Chondrocyte (in vitro differentiated cells): ENCODE measurements at regions not wholly inside any gene's neighbourhood (a gene's known extent, or its start where the extent isn't known, plus 50 kb on each side); places are given as distances from the start of the nearest gene placed in this dataset.

Experiments
- DNase-seq: peaks from one replicate; pipeline ENCODE4 v3.0.0; 2021; ENCODE audit warnings: mixed read lengths, low spot score
- H3K27ac Mint-ChIP-seq: one replicate; pipeline ENCODE4 v1.8.0; 2021; ENCODE audit warnings: mild to moderate bottlenecking, moderate library complexity, mixed read lengths; ENCODE audit not compliant: unreplicated experiment
- H3K27me3 Mint-ChIP-seq: 2 replicates; pipeline ENCODE4 v1.8.0; 2021; ENCODE audit warnings: low read depth, mixed read lengths
- H3K36me3 Mint-ChIP-seq: 2 replicates; pipeline ENCODE4 v1.8.0; 2021; ENCODE audit warnings: low read depth, mixed read lengths
- H3K4me1 Mint-ChIP-seq: 2 replicates; pipeline ENCODE4 v1.8.0; 2021; ENCODE audit warnings: low read depth, mild to moderate bottlenecking, mixed read lengths
- H3K4me3 Mint-ChIP-seq: one replicate; pipeline ENCODE4 v1.8.0; 2021; ENCODE audit warnings: mild to moderate bottlenecking, moderate library complexity, mixed read lengths; ENCODE audit not compliant: unreplicated experiment
- H3K9me3 Mint-ChIP-seq: 2 replicates; pipeline ENCODE4 v1.8.0; 2021; ENCODE audit warnings: low read depth, mixed read lengths
- CTCF ChIP-seq: fragments of 200-600 bp; sonication (generic); IDR thresholded peaks from 2 replicates; pipeline ENCODE4 v1.5.0; 2021; ENCODE audit warnings: antibody characterized with exemption, mild to moderate bottlenecking, moderate library complexity

- no peak for TF ChIP-seq CTCF
- peaks cover 14% of the 10 kb centered on the region for H3K27me3 Mint-ChIP-seq
These were observed 360.0 kb upstream of the SFSWAP start for GRCh38 chr12:131350943-131351318.

GRCh38 chr12:131351319-131352028 is 359.4 kb upstream of the SFSWAP start:
- Mint-ChIP-seq H3K9me3 (peaks cover 3% of the 10 kb centered on the region), H3K27me3 (peaks cover 17% of the 10 kb centered on the region), H3K27ac (no peak overlapping the region), H3K36me3 (peaks cover 1% of the 10 kb centered on the region), H3K4me1 (peaks cover 8% of the 10 kb centered on the region), H3K4me3 (no peak overlapping the region)
- no peak for TF ChIP-seq CTCF
- DNase-seq = no peak

More at GRCh38 chr12:131350943-131351318, 360.0 kb upstream of the SFSWAP start:
- no peak for DNase-seq
- Mint-ChIP-seq H3K9me3 (peaks cover 3% of the 10 kb centered on the region), H3K4me3 (no peak overlapping the region), H3K4me1 (peaks cover 8% of the 10 kb centered on the region), H3K27ac (no peak overlapping the region), H3K36me3 (peaks cover 1% of the 10 kb centered on the region)

GRCh38 chr12:131352296-131352900 is 358.5 kb upstream of the SFSWAP start:
- peaks cover 8% of the 10 kb centered on the region for H3K4me1 Mint-ChIP-seq
- H3K36me3 Mint-ChIP-seq = peaks cover 1% of the 10 kb centered on the region
- peaks cover 3% of the 10 kb centered on the region for H3K9me3 Mint-ChIP-seq
- no peak overlapping the region for H3K4me3 Mint-ChIP-seq
- no peak for DNase-seq
- peaks cover 22% of the 10 kb centered on the region for H3K27me3 Mint-ChIP-seq
- H3K27ac Mint-ChIP-seq = no peak overlapping the region
- TF ChIP-seq CTCF = no peak

- Mint-ChIP-seq H3K36me3 (peaks cover 1% of the 10 kb centered on the region), H3K27me3 (peaks cover 17% of the 10 kb centered on the region), H3K4me3 (no peak overlapping the region), H3K9me3 (peaks cover 3% of the 10 kb centered on the region), H3K4me1 (peaks cover 6% of the 10 kb centered on the region), H3K27ac (no peak overlapping the region)
- no peak for TF ChIP-seq CTCF
- no peak for DNase-seq
These were observed 357.5 kb upstream of the SFSWAP start for GRCh38 chr12:131353376-131353775.

- H3K4me1 Mint-ChIP-seq = peaks cover 2% of the 10 kb centered on the region
- H3K4me3 Mint-ChIP-seq = no peak overlapping the region
- no peak overlapping the region for H3K27ac Mint-ChIP-seq
- DNase-seq = no peak
- H3K36me3 Mint-ChIP-seq = peaks cover 1% of the 10 kb centered on the region
- H3K9me3 Mint-ChIP-seq = peaks cover 3% of the 10 kb centered on the region
- no peak for TF ChIP-seq CTCF
- H3K27me3 Mint-ChIP-seq = peaks cover 17% of the 10 kb centered on the region
These were observed 357.1 kb upstream of the SFSWAP start for GRCh38 chr12:131353826-131354225.
